Type B pancreatic cell (in vitro differentiated cells): ENCODE measurements at regions not wholly inside any gene's neighbourhood (a gene's known extent, or its start where the extent isn't known, plus 50 kb on each side); places are given as distances from the start of the nearest gene placed in this dataset.
"Not testable (repeated sequence)": the region's sequence is repeated elsewhere in the genome, so short reads cannot be mapped to it uniquely, and the experiment has no call there.

Experiments used
- DNase-seq: peaks from one replicate; pipeline ENCODE4 v3.0.0; 2021; ENCODE audit warnings: mixed read lengths; ENCODE audit not compliant: unreplicated experiment; ENCODE audit errors: extremely low spot score
- H3K27ac Mint-ChIP-seq: 2 replicates; pipeline ENCODE4 v1.8.0; 2021; ENCODE audit warnings: mild to moderate bottlenecking, mixed read lengths
- H3K27me3 Mint-ChIP-seq: 2 replicates; pipeline ENCODE4 v1.8.0; 2021; ENCODE audit warnings: mixed read lengths
- H3K36me3 Mint-ChIP-seq: 2 replicates; pipeline ENCODE4 v1.8.0; 2021; ENCODE audit warnings: mixed read lengths
- H3K4me1 Mint-ChIP-seq: one replicate; pipeline ENCODE4 v1.8.0; 2021; ENCODE audit warnings: mixed read lengths; ENCODE audit not compliant: unreplicated experiment
- H3K4me3 Mint-ChIP-seq: 2 replicates; pipeline ENCODE4 v1.8.0; 2021; ENCODE audit warnings: mild to moderate bottlenecking, mixed read lengths
- H3K9me3 Mint-ChIP-seq: 2 replicates; pipeline ENCODE4 v1.8.0; 2021; ENCODE audit warnings: mixed read lengths
- TF ChIP-seq, protein P1 (sequence below): fragments of 200-600 bp; sonication (generic); conservative IDR thresholded peaks from 2 replicates; pipeline ENCODE4 v1.5.0; 2021; ENCODE audit warnings: antibody characterized with exemption, mild to moderate bottlenecking

DNA sequence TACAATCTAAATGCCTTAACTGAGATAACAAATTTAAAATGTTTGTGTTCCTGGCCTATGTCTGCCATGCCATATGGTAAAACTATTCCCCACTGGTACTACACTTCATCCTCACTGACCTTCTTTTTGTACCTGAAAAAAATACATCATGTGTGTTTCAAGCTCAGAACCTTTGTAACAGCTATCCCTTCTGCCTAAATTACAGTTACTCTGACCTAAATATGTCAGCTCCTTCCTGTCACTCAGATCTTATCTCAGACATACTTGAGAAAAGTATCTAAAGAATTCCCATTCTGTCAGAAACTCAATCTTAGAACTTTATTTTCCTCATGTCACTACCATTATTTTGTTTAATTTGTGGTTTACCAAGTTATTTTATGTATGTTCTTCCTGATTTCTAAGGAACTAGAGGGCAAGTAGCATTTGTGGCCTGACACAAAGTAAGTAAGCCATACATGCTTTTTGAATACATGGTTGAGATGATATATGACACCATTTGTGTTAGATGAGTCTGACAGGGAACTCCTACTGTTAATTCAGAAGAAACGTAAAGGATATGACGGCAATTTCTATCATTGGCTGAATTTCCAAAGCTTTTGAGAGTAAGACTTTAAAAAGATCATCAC is 456.5 kb upstream of the NDST3 start:
- DNase-seq: no peak
- peaks cover 4% of the 10 kb centered on the region for H3K27me3 Mint-ChIP-seq
- H3K36me3 Mint-ChIP-seq: no peaks in the 10 kb centered on the region
- TF ChIP-seq, protein P1, sequence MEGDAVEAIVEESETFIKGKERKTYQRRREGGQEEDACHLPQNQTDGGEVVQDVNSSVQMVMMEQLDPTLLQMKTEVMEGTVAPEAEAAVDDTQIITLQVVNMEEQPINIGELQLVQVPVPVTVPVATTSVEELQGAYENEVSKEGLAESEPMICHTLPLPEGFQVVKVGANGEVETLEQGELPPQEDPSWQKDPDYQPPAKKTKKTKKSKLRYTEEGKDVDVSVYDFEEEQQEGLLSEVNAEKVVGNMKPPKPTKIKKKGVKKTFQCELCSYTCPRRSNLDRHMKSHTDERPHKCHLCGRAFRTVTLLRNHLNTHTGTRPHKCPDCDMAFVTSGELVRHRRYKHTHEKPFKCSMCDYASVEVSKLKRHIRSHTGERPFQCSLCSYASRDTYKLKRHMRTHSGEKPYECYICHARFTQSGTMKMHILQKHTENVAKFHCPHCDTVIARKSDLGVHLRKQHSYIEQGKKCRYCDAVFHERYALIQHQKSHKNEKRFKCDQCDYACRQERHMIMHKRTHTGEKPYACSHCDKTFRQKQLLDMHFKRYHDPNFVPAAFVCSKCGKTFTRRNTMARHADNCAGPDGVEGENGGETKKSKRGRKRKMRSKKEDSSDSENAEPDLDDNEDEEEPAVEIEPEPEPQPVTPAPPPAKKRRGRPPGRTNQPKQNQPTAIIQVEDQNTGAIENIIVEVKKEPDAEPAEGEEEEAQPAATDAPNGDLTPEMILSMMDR: no peak
- H3K4me3 Mint-ChIP-seq: no peak overlapping the region
- H3K27ac Mint-ChIP-seq: no peak overlapping the region
- no peaks in the 10 kb centered on the region for H3K4me1 Mint-ChIP-seq
- no peaks in the 10 kb centered on the region for H3K9me3 Mint-ChIP-seq

DNA sequence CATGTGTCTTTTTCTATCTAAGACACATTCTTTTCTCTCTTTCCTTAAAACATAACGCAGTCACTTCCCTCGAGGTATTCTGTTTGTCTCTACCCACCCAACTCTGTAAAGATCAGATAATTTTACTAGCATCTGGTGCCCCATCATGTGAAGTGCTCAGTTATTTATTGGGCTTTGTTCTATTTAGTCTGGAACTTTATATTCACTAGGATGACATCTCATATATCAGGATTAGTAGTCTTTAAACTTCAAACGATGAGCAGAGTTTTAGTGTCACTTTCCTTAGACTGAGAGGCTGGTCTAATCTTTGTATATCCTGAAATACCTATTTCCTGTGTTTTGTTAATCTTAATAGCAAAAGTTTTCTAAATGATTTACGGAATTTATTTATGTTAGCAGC is 445.5 kb upstream of the NDST3 start:
- H3K9me3 Mint-ChIP-seq: no peaks in the 10 kb centered on the region
- peaks cover 5% of the 10 kb centered on the region for H3K4me1 Mint-ChIP-seq
- DNase-seq: no peak
- no peak overlapping the region for H3K4me3 Mint-ChIP-seq
- H3K36me3 Mint-ChIP-seq: no peaks in the 10 kb centered on the region
- peaks cover 10% of the 10 kb centered on the region for H3K27me3 Mint-ChIP-seq
- H3K27ac Mint-ChIP-seq: no peak overlapping the region
- TF ChIP-seq, protein P1: no peak

- H3K9me3 Mint-ChIP-seq: no peaks in the 10 kb centered on the region
- no peaks in the 10 kb centered on the region for H3K36me3 Mint-ChIP-seq
- no peaks in the 10 kb centered on the region for H3K4me1 Mint-ChIP-seq
- no peak for DNase-seq
- TF ChIP-seq, protein P1: no peak
- no peak overlapping the region for H3K4me3 Mint-ChIP-seq
- H3K27ac Mint-ChIP-seq: no peak overlapping the region
- no peaks in the 10 kb centered on the region for H3K27me3 Mint-ChIP-seq
Measured at GRCh38 chr4:117596917-117597480, 437.3 kb upstream of the NDST3 start.

DNA sequence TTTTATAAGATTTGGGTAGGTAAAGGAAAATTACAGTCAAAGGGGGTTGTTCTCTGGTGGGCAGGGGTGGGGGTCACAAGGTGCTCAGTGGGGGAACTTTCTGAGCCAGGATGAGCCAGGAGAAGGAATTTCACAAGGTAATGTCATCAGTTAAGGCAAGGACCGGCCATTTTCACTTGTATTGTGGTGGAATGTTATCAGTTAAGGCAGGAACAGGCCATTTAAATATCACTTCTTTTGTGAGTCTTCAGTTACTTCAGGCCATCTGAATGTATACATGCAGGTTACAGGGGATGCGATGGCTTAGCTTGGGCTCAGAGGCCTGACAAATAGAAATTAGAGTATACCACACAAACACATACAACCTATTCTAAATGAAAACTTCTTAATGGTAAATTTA is 434.9 kb upstream of the NDST3 start:
- H3K4me3 Mint-ChIP-seq, H3K27me3 Mint-ChIP-seq, DNase-seq, H3K27ac Mint-ChIP-seq, H3K36me3 Mint-ChIP-seq, H3K9me3 Mint-ChIP-seq, H3K4me1 Mint-ChIP-seq: not testable (repeated sequence)

DNA sequence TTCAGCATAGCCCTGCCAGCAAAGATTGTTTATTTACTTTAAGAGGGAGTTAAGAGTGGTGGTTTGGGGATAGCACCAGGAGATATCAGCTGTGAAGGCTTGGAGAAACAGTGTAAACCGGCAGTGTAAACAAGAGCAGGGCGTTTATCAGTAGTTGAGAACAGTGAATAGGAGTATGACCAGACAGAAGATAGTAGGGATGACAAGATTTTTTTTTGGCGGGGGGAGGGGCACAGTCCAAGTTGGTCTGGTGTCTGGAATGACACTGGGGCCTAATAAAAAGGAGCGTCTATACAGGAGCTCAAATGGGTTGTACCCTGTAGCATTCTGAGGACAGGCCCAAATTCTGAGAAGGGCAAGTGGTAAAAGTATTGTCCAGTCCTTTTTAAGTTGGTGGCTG is 433.4 kb upstream of the NDST3 start:
- not testable (repeated sequence) for H3K9me3 Mint-ChIP-seq, H3K4me3 Mint-ChIP-seq, H3K4me1 Mint-ChIP-seq, H3K27me3 Mint-ChIP-seq, H3K27ac Mint-ChIP-seq, H3K36me3 Mint-ChIP-seq, DNase-seq

- DNase-seq: no peak
- Mint-ChIP-seq H3K27ac (no peak overlapping the region), H3K4me1 (no peaks in the 10 kb centered on the region), H3K27me3 (no peaks in the 10 kb centered on the region), H3K9me3 (no peaks in the 10 kb centered on the region), H3K4me3 (no peak overlapping the region), H3K36me3 (no peaks in the 10 kb centered on the region)
- TF ChIP-seq, protein P1: no peak
Measured at GRCh38 chr4:117610706-117611308, 423.5 kb upstream of the NDST3 start.
